ENCODE measurements at regions not wholly inside any gene's neighbourhood (a gene's known extent, or its start where the extent isn't known, plus 50 kb on each side); places are given as distances from the start of the nearest gene placed in this dataset.
"Not testable (repeated sequence)": the region's sequence is repeated elsewhere in the genome, so short reads cannot be mapped to it uniquely, and the experiment has no call there.

DNA sequence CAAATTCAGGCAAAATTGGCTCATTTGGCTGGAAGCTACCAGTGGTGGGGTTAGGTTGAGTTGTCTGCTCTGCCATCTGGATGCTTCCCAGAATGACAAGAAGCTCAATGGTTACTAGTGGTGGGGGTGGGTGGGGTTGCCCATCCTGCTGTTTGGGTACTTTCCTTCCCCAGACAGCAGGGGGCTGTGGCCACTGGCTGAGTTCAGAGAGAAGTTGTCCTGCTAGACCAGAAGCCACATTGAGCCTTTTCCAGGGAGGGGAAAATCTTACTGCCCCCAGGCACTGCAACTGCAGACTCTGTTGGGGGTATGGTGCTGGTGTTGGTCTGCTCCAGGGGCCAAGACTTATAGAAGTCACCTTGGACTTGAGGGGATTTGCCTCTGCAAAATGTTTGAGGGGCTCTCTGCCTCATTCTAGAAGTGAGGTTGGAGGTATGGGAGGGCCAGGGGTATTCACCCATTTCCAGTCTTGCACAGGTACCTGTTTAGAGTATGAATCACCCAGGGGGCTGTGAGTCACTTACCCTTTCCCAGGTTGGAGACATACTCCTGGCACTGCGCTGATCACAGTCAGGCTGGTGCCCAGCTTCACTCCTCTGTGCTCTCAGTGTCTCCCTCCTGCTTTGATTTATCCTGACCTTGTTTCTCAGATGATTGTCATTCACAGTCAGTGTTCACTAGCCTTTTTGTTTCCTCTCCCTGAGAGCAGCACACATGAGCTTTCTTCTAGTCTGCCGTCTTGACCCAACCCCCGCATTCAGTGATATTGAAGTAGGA, 89.1 kb upstream of the NEGR1 start:
- Histone ChIP-seq H3F3A (ENCODE audit: insufficient read depth, low read length, poor library complexity, severe bottlenecking) (no peaks in the 10 kb centered on the region), H4K20me1 (ENCODE audit: insufficient read depth) (no peaks in the 10 kb centered on the region), H3K79me2 (replicated peaks; ENCODE audit: insufficient read depth, low read length) (no peaks in the 10 kb centered on the region), H3K4me3 (ENCODE audit: low read length) (no peak overlapping the region), H3K27me3 (ENCODE audit: insufficient read depth, low read depth, low read length) (no peaks in the 10 kb centered on the region), H3K4me2 (ENCODE audit: low read length) (no peak overlapping the region), H3K9me3 (ENCODE audit: low read length) (no peaks in the 10 kb centered on the region), H3K9me2 (ENCODE audit: insufficient read depth, low read length) (no peaks in the 10 kb centered on the region), H3K27ac (ENCODE audit: low read length) (no peak overlapping the region), H3K36me3 (ENCODE audit: insufficient read depth, low read length) (no peaks in the 10 kb centered on the region), H2AFZ (ENCODE audit: low read depth, low read length) (no peak overlapping the region), H3K9ac (ENCODE audit: low read length) (no peak overlapping the region)
- no peak for TF ChIP-seq POLR2AphosphoS5 (IDR thresholded peaks at IDR 0.05)
- TF ChIP-seq EZH2 (IDR thresholded peaks at IDR 0.05; ENCODE audit: borderline replicate concordance, insufficient read depth, low read length, poor library complexity, severe bottlenecking): no peak
- no peak for TF ChIP-seq CTCF (IDR thresholded peaks at IDR 0.05; ENCODE audit: poor library complexity, severe bottlenecking)
- TF ChIP-seq MXI1 (conservative IDR thresholded peaks at IDR 0.05; ENCODE audit: poor library complexity, severe bottlenecking): no peak
- no peak for TF ChIP-seq TAF1 (IDR thresholded peaks at IDR 0.05; ENCODE audit: low read depth)
- no peak for TF ChIP-seq SMC3 (conservative IDR thresholded peaks at IDR 0.05; ENCODE audit: poor library complexity)
- no peak for TF ChIP-seq REST (IDR thresholded peaks at IDR 0.05; ENCODE audit: borderline replicate concordance)
- no peak for TF ChIP-seq EP300 (conservative IDR thresholded peaks at IDR 0.05; ENCODE audit: poor library complexity, severe bottlenecking)
- TF ChIP-seq RAD21 (conservative IDR thresholded peaks at IDR 0.05): no peak

DNA sequence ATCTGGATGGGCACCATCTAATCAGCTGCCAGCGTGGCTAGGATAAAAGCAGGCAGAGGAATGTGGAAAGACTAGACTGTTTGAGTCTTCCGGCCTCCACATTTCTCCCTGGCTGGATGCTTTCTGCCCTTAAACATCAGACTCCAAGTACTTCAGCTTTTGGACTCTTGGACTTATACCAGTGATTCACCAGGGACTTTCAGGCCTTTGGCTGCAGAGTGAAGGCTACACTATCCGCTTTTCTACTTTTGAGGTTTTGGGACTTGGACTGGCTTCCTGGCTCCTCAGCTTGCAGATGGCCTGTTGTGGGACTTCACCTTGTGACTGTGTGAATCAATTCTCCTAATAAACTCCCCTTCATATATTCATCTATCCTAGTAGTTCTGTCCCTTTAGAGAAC, 88.5 kb upstream of the NEGR1 start:
- H3K79me2 ChIP-seq (replicated peaks; ENCODE audit: insufficient read depth, low read length); H3K27ac ChIP-seq (ENCODE audit: low read length); H3K4me3 ChIP-seq (ENCODE audit: low read length); H3K4me2 ChIP-seq (ENCODE audit: low read length); H3K27me3 ChIP-seq (ENCODE audit: insufficient read depth, low read depth, low read length); H4K20me1 ChIP-seq (ENCODE audit: insufficient read depth); H3K36me3 ChIP-seq (ENCODE audit: insufficient read depth, low read length); H2AFZ ChIP-seq (ENCODE audit: low read depth, low read length); H3K9me3 ChIP-seq (ENCODE audit: low read length); H3F3A ChIP-seq (ENCODE audit: insufficient read depth, low read length, poor library complexity, severe bottlenecking); H3K9me2 ChIP-seq (ENCODE audit: insufficient read depth, low read length); H3K9ac ChIP-seq (ENCODE audit: low read length): not testable (repeated sequence)
